ENCODE measurements at regions not wholly inside any gene's neighbourhood (a gene's known extent, or its start where the extent isn't known, plus 50 kb on each side); places are given as distances from the start of the nearest gene placed in this dataset.

GRCh38 chr13:40152922-40153321, 497.5 kb downstream of the COG6 start:
- TF ChIP-seq POLR2A (IDR thresholded peaks at IDR 0.05) (no peak), CTCF (IDR thresholded peaks at IDR 0.05 in 8 of 11, conservative IDR thresholded peaks at IDR 0.05 in 3 of 11) (no peak)
